ENCODE measurements at regions not wholly inside any gene's neighbourhood (a gene's known extent, or its start where the extent isn't known, plus 50 kb on each side); places are given as distances from the start of the nearest gene placed in this dataset.

DNA sequence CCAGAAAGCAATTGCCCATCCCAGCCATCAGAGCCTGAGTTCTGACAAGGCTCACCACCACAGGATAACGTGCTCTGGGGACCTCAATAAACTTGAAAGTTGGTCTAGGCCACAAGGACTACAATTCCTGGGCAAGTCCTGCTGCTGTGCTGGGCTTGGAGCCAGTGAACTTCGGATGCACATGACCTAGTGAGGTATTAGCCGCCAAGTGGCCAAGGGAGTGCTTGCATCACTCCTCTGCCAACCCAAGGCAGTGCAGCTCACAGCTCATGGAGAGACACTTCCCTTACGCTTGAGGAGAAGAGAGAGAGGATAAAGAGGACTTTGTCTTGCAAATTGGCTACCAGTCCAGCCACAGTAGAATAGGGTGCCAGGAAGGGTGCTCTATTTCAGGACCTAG is 219.6 kb downstream of the MBD2 start:
- TF ChIP-seq, protein P1, sequence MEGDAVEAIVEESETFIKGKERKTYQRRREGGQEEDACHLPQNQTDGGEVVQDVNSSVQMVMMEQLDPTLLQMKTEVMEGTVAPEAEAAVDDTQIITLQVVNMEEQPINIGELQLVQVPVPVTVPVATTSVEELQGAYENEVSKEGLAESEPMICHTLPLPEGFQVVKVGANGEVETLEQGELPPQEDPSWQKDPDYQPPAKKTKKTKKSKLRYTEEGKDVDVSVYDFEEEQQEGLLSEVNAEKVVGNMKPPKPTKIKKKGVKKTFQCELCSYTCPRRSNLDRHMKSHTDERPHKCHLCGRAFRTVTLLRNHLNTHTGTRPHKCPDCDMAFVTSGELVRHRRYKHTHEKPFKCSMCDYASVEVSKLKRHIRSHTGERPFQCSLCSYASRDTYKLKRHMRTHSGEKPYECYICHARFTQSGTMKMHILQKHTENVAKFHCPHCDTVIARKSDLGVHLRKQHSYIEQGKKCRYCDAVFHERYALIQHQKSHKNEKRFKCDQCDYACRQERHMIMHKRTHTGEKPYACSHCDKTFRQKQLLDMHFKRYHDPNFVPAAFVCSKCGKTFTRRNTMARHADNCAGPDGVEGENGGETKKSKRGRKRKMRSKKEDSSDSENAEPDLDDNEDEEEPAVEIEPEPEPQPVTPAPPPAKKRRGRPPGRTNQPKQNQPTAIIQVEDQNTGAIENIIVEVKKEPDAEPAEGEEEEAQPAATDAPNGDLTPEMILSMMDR (IDR thresholded peaks at IDR 0.05; ENCODE audit: low read depth, low read length, missing control alignments), result peak; percentile 9
- DNase-seq (ENCODE audit: extremely low read depth, low read depth), result peak; percentile 15
- no peak overlapping the region for H3K4me3 ChIP-seq (replicated peaks; ENCODE audit: low read depth, low read length)

DNA sequence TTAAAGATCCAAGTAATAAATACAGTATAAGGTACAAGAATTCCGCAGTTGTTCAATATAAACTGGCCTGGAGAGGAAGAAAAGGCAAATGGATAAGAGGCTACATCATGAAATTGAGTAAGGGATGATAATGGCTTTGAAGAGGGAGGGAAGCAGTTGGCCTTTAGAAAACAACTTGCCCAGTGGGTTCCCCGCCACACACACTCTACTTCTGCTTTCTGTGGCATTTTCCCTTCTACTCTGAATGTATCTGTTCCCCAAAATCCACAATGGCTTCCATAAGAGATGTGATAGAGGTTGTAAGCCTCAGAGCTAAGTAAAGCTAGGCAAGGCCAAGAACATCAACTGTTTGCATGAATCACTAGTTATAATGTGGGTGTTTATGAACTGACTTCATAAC is 221.3 kb downstream of the MBD2 start:
- TF ChIP-seq, protein P1 (IDR thresholded peaks at IDR 0.05; ENCODE audit: low read depth, low read length, missing control alignments), result no peak
- DNase-seq (ENCODE audit: extremely low read depth, low read depth), result no peak
- no peak overlapping the region for H3K4me3 ChIP-seq (replicated peaks; ENCODE audit: low read depth, low read length)

DNA sequence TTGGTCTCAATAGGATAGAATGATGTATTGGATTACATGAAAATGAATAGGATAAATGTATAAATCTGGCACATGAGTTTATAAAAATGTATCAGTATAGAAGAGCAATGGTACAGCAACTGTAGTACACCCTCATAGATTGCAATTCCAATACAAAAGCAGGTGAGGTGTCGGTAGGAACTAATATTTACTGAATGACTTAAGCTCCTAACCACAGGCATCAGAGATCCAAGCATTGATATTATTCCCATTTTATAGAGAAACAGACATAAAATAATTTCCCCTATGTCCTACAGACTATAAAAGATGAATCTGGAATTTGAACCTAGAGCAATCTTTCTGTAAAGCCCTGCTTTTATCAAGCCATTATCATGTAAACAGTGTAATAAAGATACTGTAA is 227.4 kb downstream of the MBD2 start:
- no peak for DNase-seq (ENCODE audit: extremely low read depth, low read depth)
- H3K4me3 ChIP-seq (replicated peaks; ENCODE audit: low read depth, low read length), result no peak overlapping the region
- TF ChIP-seq, protein P1 (IDR thresholded peaks at IDR 0.05; ENCODE audit: low read depth, low read length, missing control alignments), result no peak

DNA sequence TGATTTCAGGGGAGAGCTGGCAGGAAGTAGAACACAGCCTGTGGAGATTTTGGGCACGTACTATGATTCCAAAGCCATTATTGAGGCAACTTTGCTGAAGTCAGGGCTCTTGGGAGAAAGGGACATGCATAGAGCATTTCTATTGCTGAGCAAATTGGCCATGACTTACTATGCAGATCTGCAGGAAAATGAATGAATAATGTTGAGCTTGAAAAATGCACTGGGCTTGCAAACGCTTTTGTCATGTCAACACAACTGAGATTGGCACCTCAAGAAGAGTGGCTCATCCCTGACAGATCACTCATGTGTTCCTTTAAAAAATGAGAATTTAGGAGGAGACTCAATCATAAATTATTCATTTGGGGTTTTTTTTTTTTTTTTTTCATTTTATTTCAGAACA is 230.5 kb downstream of the MBD2 start:
- TF ChIP-seq, protein P1 (IDR thresholded peaks at IDR 0.05; ENCODE audit: low read depth, low read length, missing control alignments), result no peak

DNA sequence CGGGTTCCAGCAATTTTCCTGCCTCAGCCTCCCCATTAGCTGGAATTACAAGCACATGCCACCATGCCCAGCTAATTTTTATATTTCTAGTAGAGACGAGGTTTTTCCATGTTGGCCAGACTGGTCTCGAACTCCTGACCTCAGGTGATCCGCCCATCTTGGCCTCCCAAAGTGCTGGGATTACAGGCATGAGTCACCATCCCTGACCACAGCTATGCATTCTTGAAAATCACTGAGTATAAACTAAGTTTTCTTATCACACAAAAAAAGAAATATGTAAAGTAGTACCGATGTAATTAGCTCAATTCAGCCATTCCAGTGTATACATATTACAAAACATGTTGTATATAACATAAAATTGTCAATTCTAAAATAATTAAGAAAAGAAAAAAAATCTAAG is 232.7 kb downstream of the MBD2 start:
- TF ChIP-seq, protein P1 (IDR thresholded peaks at IDR 0.05; ENCODE audit: low read depth, low read length, missing control alignments), result no peak
- DNase-seq (ENCODE audit: extremely low read depth, low read depth), result no peak
- H3K4me3 ChIP-seq (replicated peaks; ENCODE audit: low read depth, low read length), result no peak overlapping the region

More for the DNA sequence above, 230.5 kb downstream of the MBD2 start:
- no peak for DNase-seq (ENCODE audit: extremely low read depth, low read depth)
- H3K4me3 ChIP-seq (replicated peaks; ENCODE audit: low read depth, low read length), result no peak overlapping the region

DNA sequence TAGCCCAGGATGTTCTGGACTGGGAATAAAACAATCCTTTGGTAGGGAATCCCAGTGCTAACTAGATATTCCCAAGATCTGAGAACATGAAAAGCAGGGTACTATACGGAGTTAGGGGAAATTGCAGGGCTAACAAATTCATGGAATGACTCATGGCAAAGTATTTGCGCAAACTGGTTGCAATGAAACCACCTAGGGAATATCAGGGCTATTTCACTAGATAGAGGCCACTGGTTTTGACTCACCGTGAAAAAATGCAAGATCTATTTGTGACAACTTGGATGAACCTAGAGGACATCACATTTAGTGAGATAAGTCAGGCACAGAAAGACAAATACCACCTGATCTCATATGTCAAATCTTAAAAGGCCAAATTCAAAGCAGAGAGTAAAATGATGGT is 233.3 kb downstream of the MBD2 start:
- TF ChIP-seq, protein P1 (IDR thresholded peaks at IDR 0.05; ENCODE audit: low read depth, low read length, missing control alignments), result no peak
- DNase-seq (ENCODE audit: extremely low read depth, low read depth), result no peak

DNA sequence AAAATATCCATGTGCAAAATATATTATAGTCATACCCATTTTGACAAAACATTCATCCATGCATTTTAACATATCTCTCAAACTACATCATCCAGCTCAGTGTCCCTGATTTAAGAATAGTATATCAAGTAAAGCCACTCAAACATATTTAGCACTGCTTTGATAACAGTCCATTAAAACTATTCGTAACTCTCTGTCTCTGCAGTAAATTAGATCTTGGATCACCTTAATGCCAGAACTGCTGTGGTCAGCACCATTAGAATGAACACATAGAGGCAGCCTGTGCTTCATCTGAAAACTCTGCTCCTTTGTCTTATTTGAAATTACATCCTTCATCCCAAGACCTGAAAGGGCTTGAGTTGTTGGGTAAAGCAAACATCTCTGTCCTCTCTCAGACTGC is 234.0 kb downstream of the MBD2 start:
- DNase-seq (ENCODE audit: extremely low read depth, low read depth), result no peak
- H3K4me3 ChIP-seq (replicated peaks; ENCODE audit: low read depth, low read length), result no peak overlapping the region
- TF ChIP-seq, protein P1 (IDR thresholded peaks at IDR 0.05; ENCODE audit: low read depth, low read length, missing control alignments), result no peak

More for the DNA sequence above, 233.3 kb downstream of the MBD2 start:
- no peak overlapping the region for H3K4me3 ChIP-seq (replicated peaks; ENCODE audit: low read depth, low read length)

Measured in HFF-Myc (cell line).